ENCODE measurements at regions not wholly inside any gene's neighbourhood (a gene's known extent, or its start where the extent isn't known, plus 50 kb on each side); places are given as distances from the start of the nearest gene placed in this dataset.

DNA sequence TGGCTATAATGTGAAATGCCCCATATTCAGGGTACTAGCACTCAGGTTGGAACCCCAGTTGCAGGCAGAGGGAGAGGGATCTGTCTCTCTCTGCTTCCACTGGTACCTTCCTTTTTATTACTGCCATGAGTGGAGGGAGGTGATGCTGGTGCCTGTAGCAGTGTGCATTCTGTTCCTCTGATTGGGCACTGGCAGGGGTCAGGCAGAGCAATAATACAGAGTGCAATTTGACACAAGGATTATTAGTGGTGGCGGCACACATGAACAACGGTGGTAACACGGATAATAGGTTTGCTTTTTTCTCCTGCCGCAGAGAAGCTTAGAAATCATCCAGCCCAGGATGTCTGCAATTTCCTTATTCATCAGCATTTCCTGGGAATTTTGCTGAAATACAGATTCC is 525.7 kb downstream of the SLC4A3 start:
- TF ChIP-seq, protein P1, sequence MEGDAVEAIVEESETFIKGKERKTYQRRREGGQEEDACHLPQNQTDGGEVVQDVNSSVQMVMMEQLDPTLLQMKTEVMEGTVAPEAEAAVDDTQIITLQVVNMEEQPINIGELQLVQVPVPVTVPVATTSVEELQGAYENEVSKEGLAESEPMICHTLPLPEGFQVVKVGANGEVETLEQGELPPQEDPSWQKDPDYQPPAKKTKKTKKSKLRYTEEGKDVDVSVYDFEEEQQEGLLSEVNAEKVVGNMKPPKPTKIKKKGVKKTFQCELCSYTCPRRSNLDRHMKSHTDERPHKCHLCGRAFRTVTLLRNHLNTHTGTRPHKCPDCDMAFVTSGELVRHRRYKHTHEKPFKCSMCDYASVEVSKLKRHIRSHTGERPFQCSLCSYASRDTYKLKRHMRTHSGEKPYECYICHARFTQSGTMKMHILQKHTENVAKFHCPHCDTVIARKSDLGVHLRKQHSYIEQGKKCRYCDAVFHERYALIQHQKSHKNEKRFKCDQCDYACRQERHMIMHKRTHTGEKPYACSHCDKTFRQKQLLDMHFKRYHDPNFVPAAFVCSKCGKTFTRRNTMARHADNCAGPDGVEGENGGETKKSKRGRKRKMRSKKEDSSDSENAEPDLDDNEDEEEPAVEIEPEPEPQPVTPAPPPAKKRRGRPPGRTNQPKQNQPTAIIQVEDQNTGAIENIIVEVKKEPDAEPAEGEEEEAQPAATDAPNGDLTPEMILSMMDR (IDR thresholded peaks at IDR 0.05), result no peak
- no peak for TF ChIP-seq POLR2A (IDR thresholded peaks at IDR 0.05)

Measured in thyroid gland (tissue), 4 donors.